HG02885 (cell line): ENCODE measurements at regions not wholly inside any gene's neighbourhood (a gene's known extent, or its start where the extent isn't known, plus 50 kb on each side); places are given as distances from the start of the nearest gene placed in this dataset.

Experiments
- ATAC-seq: cut with Tn5 transposase; IDR thresholded peaks from one replicate; pipeline ENCODE4 v1.9.1; 2021; ENCODE audit warnings: mild to moderate bottlenecking; ENCODE audit not compliant: unreplicated experiment, poor library complexity

DNA sequence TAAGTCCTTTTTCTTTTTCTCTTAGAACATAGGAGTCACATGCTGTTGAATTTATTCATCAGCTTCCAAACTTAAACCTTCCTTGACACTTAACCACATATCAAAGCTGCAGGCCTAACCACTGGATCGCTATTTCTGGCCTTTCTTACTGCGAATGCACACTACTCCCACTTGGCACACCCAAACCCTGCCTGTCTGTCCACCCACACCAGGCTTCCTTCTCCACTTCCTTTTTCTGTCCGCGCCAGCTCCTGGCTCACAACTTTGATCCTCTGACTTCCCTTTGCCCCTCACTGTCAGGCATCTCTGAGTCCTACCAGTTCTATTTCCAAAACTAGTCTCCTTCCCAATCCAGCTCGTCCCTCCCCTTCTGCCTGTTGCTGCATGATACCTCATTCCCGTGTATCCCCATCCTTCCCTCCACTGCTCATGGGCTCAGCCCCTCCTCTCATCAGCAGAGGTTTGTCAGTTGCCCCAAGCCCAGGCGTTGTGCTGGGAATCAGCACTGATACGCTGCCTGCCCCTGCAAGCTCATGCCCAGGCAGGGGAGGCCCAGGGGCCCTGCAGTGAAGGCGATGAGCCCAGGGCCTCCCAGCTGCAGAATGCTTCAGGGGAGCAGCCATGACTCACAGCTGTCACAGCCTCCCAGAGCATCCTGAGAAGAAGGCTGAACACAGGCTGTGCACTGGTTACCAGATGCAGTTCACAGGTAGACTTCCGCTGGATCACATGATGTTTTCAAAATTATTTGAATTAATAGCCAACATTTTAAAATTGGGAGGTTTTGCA, 179.8 kb downstream of the KATNIP start:
- no peak for ATAC-seq

DNA sequence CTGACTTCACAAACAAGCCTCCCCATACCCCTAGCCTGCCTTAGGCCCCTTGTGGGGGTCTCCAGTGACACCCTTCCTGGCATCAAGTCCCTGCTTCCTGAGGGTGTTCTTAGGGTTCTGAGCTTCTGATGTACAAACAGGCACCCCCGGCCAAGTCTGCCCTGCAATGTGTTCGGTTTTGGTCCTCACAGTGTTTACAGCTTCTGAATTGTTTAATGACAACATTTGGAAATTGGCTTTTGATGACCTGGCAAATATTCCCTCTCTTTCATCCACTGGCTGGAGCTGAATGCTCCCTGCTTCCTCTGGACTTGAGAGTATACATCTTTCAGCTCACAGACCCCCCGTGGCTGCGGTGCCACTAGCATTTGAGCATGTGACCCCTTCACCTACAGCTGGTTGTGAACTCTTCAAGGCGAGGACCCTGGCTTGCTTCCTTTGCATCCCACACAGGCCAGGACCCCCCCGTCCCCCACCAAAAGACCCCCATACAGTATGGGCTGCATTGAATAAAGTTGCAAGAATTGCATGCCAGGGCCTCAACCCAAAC, 180.8 kb downstream of the KATNIP start:
- ATAC-seq: no peak

DNA sequence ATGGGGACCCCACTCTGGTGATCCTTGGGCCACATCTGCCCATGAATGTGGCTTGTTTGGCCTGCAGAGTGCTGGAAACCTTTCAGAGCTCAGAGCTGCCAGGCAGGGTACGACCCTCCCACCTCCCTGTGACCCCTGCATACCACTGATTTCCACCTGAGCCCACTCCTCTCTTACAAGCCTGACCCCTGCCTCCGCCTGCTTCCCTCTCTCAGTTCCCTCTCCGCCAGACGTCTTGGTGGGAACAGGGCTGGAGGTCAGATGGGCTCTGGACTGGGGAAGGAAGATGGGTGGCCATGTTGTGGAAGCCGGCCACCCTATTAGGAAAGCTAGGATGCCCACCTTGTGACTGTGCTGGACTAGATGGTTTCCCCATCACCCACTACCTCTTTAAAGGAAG, 185.1 kb downstream of the KATNIP start:
- ATAC-seq: no peak

DNA sequence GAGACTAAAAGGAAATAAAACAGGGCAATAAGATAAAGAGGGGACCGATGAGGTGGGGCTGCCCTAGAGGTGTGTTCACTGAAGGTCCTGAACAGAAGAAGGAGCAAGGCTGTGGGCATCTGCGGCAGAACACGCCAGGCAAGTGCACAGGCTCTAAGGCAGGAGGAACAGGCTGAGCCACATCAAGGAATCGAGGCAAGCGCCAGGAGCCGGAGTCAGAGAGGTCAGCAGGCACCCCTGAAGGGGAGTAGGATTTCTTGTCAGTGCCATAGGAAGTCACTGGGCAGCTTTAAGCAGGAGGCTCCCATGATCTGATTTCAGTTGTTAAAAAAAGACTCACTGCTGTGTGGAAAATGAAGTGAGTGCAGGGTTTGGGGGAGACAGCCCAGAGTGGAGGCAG, 186.5 kb downstream of the KATNIP start:
- no peak for ATAC-seq

DNA sequence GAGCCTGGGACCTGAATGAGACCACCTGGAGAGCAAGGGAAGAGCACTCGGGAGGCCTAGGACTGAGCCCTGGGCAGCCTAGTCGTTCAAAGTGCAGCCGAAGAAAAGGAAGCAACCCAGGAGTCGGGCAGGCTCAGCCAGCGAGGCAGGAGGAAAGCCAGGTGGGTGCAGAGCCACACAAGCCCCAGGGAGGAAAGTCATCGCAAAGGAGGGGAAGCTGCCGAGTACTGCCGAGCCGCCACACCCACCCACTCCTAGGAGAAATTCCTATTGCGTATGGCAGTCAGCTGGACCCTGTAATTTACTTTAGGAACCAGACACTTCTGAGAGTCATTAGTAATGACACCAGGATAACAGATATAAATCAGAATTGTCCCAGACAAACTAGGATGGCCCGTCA, 187.6 kb downstream of the KATNIP start:
- ATAC-seq: no peak
